SK-N-SH treated with all-trans-retinoic acid at 6 μM for 48 hours (cell line): ENCODE measurements at regions not wholly inside any gene's neighbourhood (a gene's known extent, or its start where the extent isn't known, plus 50 kb on each side); places are given as distances from the start of the nearest gene placed in this dataset.

ENCODE experiments used
- ATAC-seq: fragments of 200-7000 bp; cut with Tn5 transposase; 3 replicates; pipeline ENCODE4 v1.9.1; 2020; ENCODE audit warnings: mild to moderate bottlenecking, moderate library complexity
- ARNTL ChIP-seq: fragments of 450-650 bp; formaldehyde crosslinking; IDR thresholded peaks from 2 replicates; pipeline ENCODE4 v1.5.0; 2020; ENCODE audit warnings: low read depth, mild to moderate bottlenecking, moderate library complexity, borderline replicate concordance
- BACH2 ChIP-seq: fragments of 250-450 bp; sonication (Bioruptor Pico); IDR thresholded peaks from 2 replicates; pipeline ENCODE4 v1.9.0; 2021; ENCODE audit warnings: mild to moderate bottlenecking, borderline replicate concordance
- CREB5 ChIP-seq: fragments of 250-450 bp; sonication (Bioruptor Pico); IDR thresholded peaks from 2 replicates; pipeline ENCODE4 v1.5.1; 2020; ENCODE audit warnings: low read depth, mild to moderate bottlenecking, moderate library complexity
- CSDC2 ChIP-seq: fragments of 250-450 bp; sonication (Bioruptor Pico); IDR thresholded peaks from 2 replicates; pipeline ENCODE4 v1.5.0; 2020; ENCODE audit warnings: mild to moderate bottlenecking, moderate library complexity
- CSRNP3 ChIP-seq: fragments of 250-450 bp; sonication (Bioruptor Pico); IDR thresholded peaks from 2 replicates; pipeline ENCODE4 v1.5.1; 2021; ENCODE audit warnings: mild to moderate bottlenecking, moderate library complexity
- ESRRG ChIP-seq: fragments of 250-450 bp; sonication (Bioruptor Pico); IDR thresholded peaks from 2 replicates; pipeline ENCODE4 v1.6.1; 2021; ENCODE audit warnings: mild to moderate bottlenecking
- GLIS3 ChIP-seq: fragments of 250-450 bp; sonication (Bioruptor Pico); IDR thresholded peaks from 2 replicates; pipeline ENCODE4 v1.5.0; 2020; ENCODE audit warnings: mild to moderate bottlenecking, moderate library complexity
- ISL1 ChIP-seq: fragments of 250-450 bp; sonication (Bioruptor Pico); IDR thresholded peaks from 2 replicates; pipeline ENCODE4 v2.1.2; 2022; ENCODE audit warnings: mild to moderate bottlenecking, moderate library complexity
- PATZ1 ChIP-seq: fragments of 250-450 bp; sonication (Bioruptor Pico); IDR thresholded peaks from 2 replicates; pipeline ENCODE4 v1.8.0; 2020; ENCODE audit warnings: mild to moderate bottlenecking, moderate library complexity, borderline replicate concordance
- POU6F1 ChIP-seq: fragments of 250-450 bp; sonication (Bioruptor Pico); IDR thresholded peaks from 2 replicates; pipeline ENCODE4 v1.8.0; 2021; ENCODE audit warnings: low read depth, mild to moderate bottlenecking, moderate library complexity, borderline replicate concordance
- RARB ChIP-seq: fragments of 250-450 bp; sonication (Bioruptor Pico); IDR thresholded peaks from 2 replicates; pipeline ENCODE4 v1.8.0; 2021; ENCODE audit warnings: mild to moderate bottlenecking, moderate library complexity
- SNAI2 ChIP-seq: fragments of 250-450 bp; sonication (Bioruptor Pico); IDR thresholded peaks from 2 replicates; pipeline ENCODE4 v1.5.0; 2020; ENCODE audit warnings: mild to moderate bottlenecking, moderate library complexity
- TCF4 ChIP-seq: fragments of 250-450 bp; sonication (Bioruptor Pico); IDR thresholded peaks from 2 replicates; pipeline ENCODE4 v1.8.0; 2021; ENCODE audit warnings: mild to moderate bottlenecking, moderate library complexity, borderline replicate concordance
- TSHZ2 ChIP-seq: fragments of 250-450 bp; sonication (Bioruptor Pico); IDR thresholded peaks from 2 replicates; pipeline ENCODE4 v1.5.0; 2020; ENCODE audit warnings: mild to moderate bottlenecking, moderate library complexity
- ZC3H10 ChIP-seq: fragments of 250-450 bp; sonication (Bioruptor Pico); IDR thresholded peaks from 2 replicates; pipeline ENCODE4 v1.5.1; 2021; ENCODE audit warnings: mild to moderate bottlenecking, moderate library complexity
- ZFP3 ChIP-seq: fragments of 250-450 bp; sonication (Bioruptor Pico); IDR thresholded peaks from 2 replicates; pipeline ENCODE4 v1.5.0; 2020; ENCODE audit warnings: mild to moderate bottlenecking, moderate library complexity
- ZFP30 ChIP-seq: fragments of 450-650 bp; formaldehyde crosslinking; IDR thresholded peaks from 2 replicates; pipeline ENCODE4 v1.5.0; 2022; ENCODE audit warnings: mild to moderate bottlenecking, moderate library complexity
- ZNF565 ChIP-seq: fragments of 450-650 bp; formaldehyde crosslinking; conservative IDR thresholded peaks from 2 replicates; pipeline ENCODE4 v1.5.0; 2020; ENCODE audit warnings: low read depth, mild to moderate bottlenecking, moderate library complexity
- ZNF8 ChIP-seq: fragments of 450-650 bp; formaldehyde crosslinking; IDR thresholded peaks from 2 replicates; pipeline ENCODE4 v1.5.0; 2020; ENCODE audit warnings: mild to moderate bottlenecking, moderate library complexity

GRCh38 chr6:22878706-22879105, 309.3 kb downstream of the HDGFL1 start:
- no peak for ATAC-seq
- TF ChIP-seq ARNTL (no peak), ISL1 (CRISPR knock-in tag) (no peak), CSDC2 (CRISPR knock-in tag) (no peak), CREB5 (CRISPR knock-in tag) (no peak), POU6F1 (CRISPR knock-in tag) (no peak), PATZ1 (no peak), ZNF565 (no peak), ESRRG (no peak), ZC3H10 (no peak), ZFP30 (CRISPR knock-in tag) (no peak), RARB (no peak), ZFP3 (no peak), BACH2 (CRISPR knock-in tag) (no peak), CSRNP3 (CRISPR knock-in tag) (no peak), ZNF8 (CRISPR knock-in tag) (no peak), SNAI2 (CRISPR knock-in tag) (no peak), TCF4 (no peak), TSHZ2 (no peak), GLIS3 (CRISPR knock-in tag) (no peak)
- TF ChIP-seq, all 23 proteins: peak for 0

GRCh38 chr6:22880686-22881433, 311.5 kb downstream of the HDGFL1 start:
- peak; percentile 98 for ATAC-seq
- TF ChIP-seq CREB5 (CRISPR knock-in tag) (no peak; the same call in 1 of the 2 replicates), TCF4 (no peak), ZNF8 (CRISPR knock-in tag) (no peak), ISL1 (CRISPR knock-in tag) (peak; percentile 78)

GRCh38 chr6:22882581-22882980, 313.2 kb downstream of the HDGFL1 start:
- TF ChIP-seq CREB5 (CRISPR knock-in tag) (no peak), CSDC2 (CRISPR knock-in tag) (no peak), BACH2 (CRISPR knock-in tag) (no peak), POU6F1 (CRISPR knock-in tag) (no peak), ESRRG (no peak), ZFP30 (CRISPR knock-in tag) (no peak), ZNF565 (no peak)
- no peak for ATAC-seq
